NCI-H1105 treated with DMSO at 0.1 percent for 48 hours (cell line): ENCODE measurements at regions not wholly inside any gene's neighbourhood (a gene's known extent, or its start where the extent isn't known, plus 50 kb on each side); places are given as distances from the start of the nearest gene placed in this dataset.

ENCODE experiments used
- DNase-seq: peaks from one replicate; lab custom pipeline; 2025; lab: John Stamatoyannopoulos, UW

GRCh38 chr17:69949973-69950695 is 124.9 kb upstream of the KCNJ16 start:
- DNase-seq, result no peak

GRCh38 chr17:69950701-69951418 is 124.2 kb upstream of the KCNJ16 start:
- no peak for DNase-seq

GRCh38 chr17:69954241-69954925 is 120.6 kb upstream of the KCNJ16 start:
- DNase-seq, result no peak

GRCh38 chr17:69958063-69958462 is 117.0 kb upstream of the KCNJ16 start:
- no peak for DNase-seq

GRCh38 chr17:69959283-69959682 is 115.7 kb upstream of the KCNJ16 start:
- no peak for DNase-seq

GRCh38 chr17:69960755-69961154 is 114.3 kb upstream of the KCNJ16 start:
- peak; percentile 8 for DNase-seq

- peak; percentile 65 for DNase-seq
These were observed 113.4 kb upstream of the KCNJ16 start for GRCh38 chr17:69961501-69962145.

- DNase-seq, result peak; percentile 35
These were observed 112.5 kb upstream of the KCNJ16 start for GRCh38 chr17:69962436-69962995.

GRCh38 chr17:69967910-69968411 is 107.1 kb upstream of the KCNJ16 start:
- DNase-seq, result no peak

GRCh38 chr17:69969897-69970296 is 105.1 kb upstream of the KCNJ16 start:
- no peak for DNase-seq

GRCh38 chr17:69972251-69972650 is 102.8 kb upstream of the KCNJ16 start:
- no peak for DNase-seq

- no peak for DNase-seq
These were observed 99.2 kb upstream of the KCNJ16 start for GRCh38 chr17:69975808-69976207.

GRCh38 chr17:69978056-69978646 is 96.9 kb upstream of the KCNJ16 start:
- DNase-seq, result no peak

- no peak for DNase-seq
These were observed 93.6 kb upstream of the KCNJ16 start for GRCh38 chr17:69981441-69981840.

- no peak for DNase-seq
These were observed 79.5 kb upstream of the KCNJ16 start for GRCh38 chr17:69995476-69995875.

GRCh38 chr17:69997332-69997731 is 77.7 kb upstream of the KCNJ16 start:
- no peak for DNase-seq

- DNase-seq, result no peak
These were observed 75.8 kb upstream of the KCNJ16 start for GRCh38 chr17:69999253-69999652.

- DNase-seq, result no peak
These were observed 68.9 kb upstream of the KCNJ16 start for GRCh38 chr17:70006159-70006558.

GRCh38 chr17:70011750-70012149 is 63.3 kb upstream of the KCNJ16 start:
- no peak for DNase-seq

- no peak for DNase-seq
These were observed 61.1 kb upstream of the KCNJ16 start for GRCh38 chr17:70013911-70014310.

- DNase-seq, result no peak
These were observed 57.9 kb upstream of the KCNJ16 start for GRCh38 chr17:70017112-70017511.

GRCh38 chr17:70017941-70018340 is 57.1 kb upstream of the KCNJ16 start:
- DNase-seq, result no peak
